HEK293T (cell line): ENCODE measurements at regions not wholly inside any gene's neighbourhood (a gene's known extent, or its start where the extent isn't known, plus 50 kb on each side); places are given as distances from the start of the nearest gene placed in this dataset.

Experiments used
- BHLHE40 ChIP-seq: fragments of 450-650 bp; IDR thresholded peaks from 2 replicates; pipeline ENCODE4 v1.6.1; 2016; ENCODE audit warnings: mild to moderate bottlenecking, moderate library complexity, borderline replicate concordance
- ELF4 ChIP-seq: fragments of 450-650 bp; IDR thresholded peaks from 2 replicates; pipeline ENCODE4 v1.6.1; 2017; ENCODE audit warnings: antibody characterized with exemption
- FOXK2 ChIP-seq: fragments of 450-650 bp; IDR thresholded peaks from 2 replicates; pipeline ENCODE4 v1.6.1; 2016; ENCODE audit warnings: mild to moderate bottlenecking
- FOXM1 ChIP-seq: fragments of 450-650 bp; IDR thresholded peaks from 2 replicates; pipeline ENCODE4 v1.6.1; 2017; ENCODE audit warnings: mild to moderate bottlenecking, borderline replicate concordance
- LEF1 ChIP-seq: fragments of 450-650 bp; IDR thresholded peaks from 2 replicates; pipeline ENCODE4 v1.6.1; 2017; ENCODE audit warnings: mild to moderate bottlenecking, borderline replicate concordance
- NFRKB ChIP-seq: fragments of 450-650 bp; IDR thresholded peaks from 2 replicates; pipeline ENCODE4 v1.6.1; 2016; ENCODE audit warnings: mild to moderate bottlenecking, moderate library complexity
- SP1 ChIP-seq: fragments of 450-650 bp; IDR thresholded peaks from 2 replicates; pipeline ENCODE4 v1.6.1; 2017
- TARDBP ChIP-seq: fragments of 450-650 bp; IDR thresholded peaks from 2 replicates; pipeline ENCODE4 v1.6.1; 2016
- ZNF384 ChIP-seq: fragments of 450-650 bp; IDR thresholded peaks from 2 replicates; pipeline ENCODE4 v1.6.1; 2016

DNA sequence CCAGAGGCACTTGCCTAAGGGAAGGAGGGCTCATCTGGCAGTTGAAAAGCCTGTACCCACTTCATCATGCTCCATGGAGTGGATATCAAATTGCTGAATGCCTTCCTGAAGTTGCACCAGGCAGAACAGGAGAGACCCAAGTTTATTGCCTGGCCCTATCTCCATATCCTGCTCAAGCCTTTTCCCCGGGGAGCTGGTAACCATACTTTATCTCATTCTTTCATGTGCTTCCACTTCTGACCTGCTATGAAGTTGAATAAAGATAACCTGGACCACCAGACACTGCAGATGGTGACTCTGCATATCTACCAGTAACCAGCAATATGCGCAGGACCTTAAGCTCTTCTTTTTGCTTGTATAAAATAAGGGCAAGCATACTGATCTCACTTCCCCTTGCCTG lies 1397.5 kb upstream of the CDH6 start:
- no peak for TF ChIP-seq FOXM1
- no peak for TF ChIP-seq LEF1
- no peak for TF ChIP-seq SP1
- no peak for TF ChIP-seq FOXK2
- no peak for TF ChIP-seq NFRKB
- no peak for TF ChIP-seq TARDBP
- TF ChIP-seq ZNF384: no peak
- no peak for TF ChIP-seq ELF4
- TF ChIP-seq BHLHE40: no peak
